AG09319 (cell line): ENCODE measurements at regions not wholly inside any gene's neighbourhood (a gene's known extent, or its start where the extent isn't known, plus 50 kb on each side); places are given as distances from the start of the nearest gene placed in this dataset.

Experiments used
- DNase-seq: peaks from one replicate; pipeline ENCODE4 v3.0.0-alpha.2; 2010; ENCODE audit warnings: low read depth; ENCODE audit errors: extremely low read depth
- CTCF ChIP-seq: IDR thresholded peaks from 2 replicates; pipeline ENCODE4 v1.5.1; 2011; ENCODE audit warnings: low read depth, mild to moderate bottlenecking, inconsistent platforms, low read length, moderate library complexity

DNA sequence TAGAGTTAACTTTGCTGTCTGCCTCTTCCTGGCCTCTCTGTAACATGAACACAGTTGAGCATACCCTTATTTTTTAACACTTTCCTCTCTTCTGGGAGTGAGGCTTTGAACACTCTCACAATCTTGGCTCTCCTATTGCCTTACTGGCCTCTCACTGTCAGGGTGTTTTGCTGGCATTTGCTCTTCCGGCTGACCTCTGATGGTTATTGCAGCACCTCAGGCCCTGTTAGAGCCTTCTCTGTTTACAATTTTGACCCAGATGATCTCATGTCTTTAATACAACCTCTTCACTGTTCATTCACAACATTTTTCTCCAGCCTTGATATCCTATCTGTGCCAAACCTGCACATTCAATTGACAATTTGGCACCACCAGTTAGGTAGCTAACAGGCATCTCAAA, 357.8 kb upstream of the USP15 start:
- no peak for DNase-seq
- no peak for TF ChIP-seq CTCF

DNA sequence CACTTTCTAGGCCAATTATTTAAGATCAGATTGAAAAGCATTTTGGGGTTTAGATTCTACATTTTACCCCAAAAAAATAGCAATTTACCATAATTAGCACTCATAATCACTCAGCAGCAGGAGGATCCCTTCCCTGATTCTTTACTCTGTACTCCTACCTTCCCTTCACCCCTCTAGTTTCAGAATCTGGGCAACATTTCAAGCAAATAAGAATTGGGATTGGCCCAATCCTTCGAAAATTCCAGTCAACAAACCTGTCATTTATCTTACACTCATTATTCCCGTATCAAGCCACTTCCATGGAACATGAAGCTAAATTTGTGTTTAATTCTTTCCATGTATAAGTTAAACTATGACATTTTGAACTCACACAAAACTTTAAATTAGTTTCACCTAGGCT, 349.1 kb upstream of the USP15 start:
- DNase-seq: no peak
- TF ChIP-seq CTCF: no peak

GRCh38 chr12:61915420-61915819, 344.8 kb upstream of the USP15 start:
- DNase-seq: no peak
- TF ChIP-seq CTCF: no peak

DNA sequence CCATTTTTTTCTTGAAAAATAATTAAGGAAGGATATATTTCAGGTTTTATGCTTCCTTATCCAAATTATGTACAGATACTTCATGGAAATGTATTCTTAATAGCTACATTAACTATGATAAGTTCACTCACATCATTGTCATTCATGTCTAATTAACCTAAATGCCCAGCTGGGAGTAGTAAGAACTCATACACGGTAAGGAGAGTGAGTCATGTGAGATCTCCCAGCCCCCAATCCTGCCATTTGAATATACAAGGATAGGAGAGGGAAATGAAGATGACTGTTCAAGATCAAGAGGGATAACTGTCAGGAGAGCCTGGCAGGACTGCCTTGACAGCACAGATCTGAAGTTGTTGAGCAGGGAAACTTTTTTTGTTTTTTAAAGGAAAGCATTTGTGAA, 343.4 kb upstream of the USP15 start:
- DNase-seq: no peak
- no peak for TF ChIP-seq CTCF

- TF ChIP-seq CTCF: no peak
- no peak for DNase-seq
Measured at GRCh38 chr12:61919686-61920085, 340.5 kb upstream of the USP15 start.

GRCh38 chr12:61920230-61920629, 340.0 kb upstream of the USP15 start:
- no peak for DNase-seq
- no peak for TF ChIP-seq CTCF

- DNase-seq: no peak
- TF ChIP-seq CTCF: no peak
Measured at GRCh38 chr12:61923152-61923551, 337.1 kb upstream of the USP15 start.

DNA sequence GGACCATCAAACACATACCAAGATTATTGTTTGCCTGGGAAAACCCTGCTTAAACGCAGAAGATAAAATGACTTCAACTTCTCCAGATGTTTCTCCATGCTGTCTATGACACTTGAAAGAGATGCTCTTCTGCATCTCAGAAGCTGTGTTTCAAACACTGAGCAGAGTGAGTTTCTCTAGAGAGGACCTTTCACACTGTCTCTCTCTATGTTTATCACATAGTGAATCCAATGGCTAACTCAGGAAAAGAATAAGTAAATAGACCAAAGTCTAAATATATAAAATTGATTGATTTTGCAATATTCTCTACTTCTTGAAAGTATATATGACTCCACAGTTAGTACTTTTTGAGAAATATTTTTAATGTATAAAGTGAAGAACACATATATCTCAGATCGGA, 325.6 kb upstream of the USP15 start:
- TF ChIP-seq CTCF: no peak
- DNase-seq: no peak
